GM19043 (cell line): ENCODE measurements at regions not wholly inside any gene's neighbourhood (a gene's known extent, or its start where the extent isn't known, plus 50 kb on each side); places are given as distances from the start of the nearest gene placed in this dataset.
"Not testable (repeated sequence)": the region's sequence is repeated elsewhere in the genome, so short reads cannot be mapped to it uniquely, and the experiment has no call there.

Experiments
- ATAC-seq: cut with Tn5 transposase; IDR thresholded peaks from one replicate; pipeline ENCODE4 v1.9.1; 2021; ENCODE audit warnings: low read depth; ENCODE audit not compliant: unreplicated experiment

DNA sequence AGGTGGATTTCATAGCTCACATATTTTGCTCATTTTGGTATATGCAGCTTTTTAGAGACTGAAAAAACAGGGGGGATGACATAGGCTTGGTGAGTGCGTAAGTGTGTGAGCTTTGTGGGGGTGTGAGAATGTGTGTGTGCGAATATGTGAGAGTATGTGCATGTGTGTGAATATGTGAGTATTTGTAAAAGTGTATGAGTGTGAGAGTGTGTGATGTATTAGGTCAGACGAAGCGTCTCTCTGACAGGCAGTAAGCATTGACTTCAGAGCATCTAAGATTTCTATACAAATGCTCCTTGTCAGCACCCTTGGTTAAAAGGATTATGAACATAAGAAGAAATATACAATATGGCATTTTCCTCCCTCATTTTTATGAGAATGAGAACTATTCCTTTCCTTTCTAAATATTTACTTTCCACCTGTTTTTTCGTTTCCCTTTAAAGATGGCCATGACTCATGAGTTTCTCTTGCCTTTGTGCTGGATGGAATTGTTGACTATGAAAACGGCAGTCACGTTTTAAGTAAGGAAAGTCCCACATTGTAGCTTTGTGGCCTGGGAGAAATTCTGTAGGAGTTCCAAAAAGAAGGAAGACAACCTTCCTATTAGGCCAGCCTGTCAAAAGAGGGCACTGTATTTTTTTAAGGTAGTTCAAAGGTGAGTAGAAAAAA, 276.4 kb downstream of the FOXL1 start:
- no peak for ATAC-seq

DNA sequence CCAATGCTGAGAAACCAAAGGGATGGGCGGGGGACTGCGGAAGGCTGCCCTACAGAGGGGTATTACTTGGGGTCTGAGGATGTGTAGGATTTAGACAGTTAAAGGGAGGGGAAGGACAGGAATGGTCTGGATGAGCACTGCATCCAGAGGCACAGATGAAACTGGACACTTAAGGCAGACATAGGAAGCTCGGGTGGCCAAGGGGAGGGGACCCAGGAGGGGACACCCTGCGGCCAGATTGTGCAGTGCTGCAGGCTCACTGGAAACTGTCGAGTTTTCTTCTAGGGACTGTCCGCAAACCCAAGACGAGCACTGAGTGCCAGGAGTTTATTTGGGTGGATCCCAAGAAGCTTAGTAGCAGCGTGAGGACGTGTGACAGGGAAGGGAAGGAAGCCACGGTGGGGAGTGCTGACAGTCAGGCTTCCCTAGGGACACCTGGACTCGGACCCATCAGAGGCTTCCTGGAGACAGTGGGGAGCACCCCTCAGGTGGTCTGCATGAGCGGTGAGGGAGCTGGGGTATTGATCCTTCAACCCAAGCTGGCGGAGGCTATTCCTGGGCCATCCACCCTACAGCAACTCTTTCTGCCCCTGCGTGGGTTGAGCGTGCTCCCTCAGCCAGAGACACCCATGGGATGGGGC, 278.7 kb downstream of the FOXL1 start:
- no peak for ATAC-seq

DNA sequence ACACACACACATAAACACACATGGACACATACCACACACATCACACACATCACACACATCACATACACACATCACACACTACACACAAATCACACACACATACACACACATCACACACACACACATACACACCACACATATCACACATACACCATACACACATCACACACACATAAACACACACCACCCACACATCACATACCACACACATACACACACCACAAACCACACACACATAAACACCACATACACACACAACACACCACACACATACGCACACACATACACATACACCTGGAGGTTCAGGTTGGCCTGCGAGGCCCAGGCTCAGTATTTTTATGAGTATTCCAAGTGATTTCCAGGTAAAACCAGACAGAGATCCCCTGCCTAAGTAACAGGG, 279.5 kb downstream of the FOXL1 start:
- no peak for ATAC-seq

DNA sequence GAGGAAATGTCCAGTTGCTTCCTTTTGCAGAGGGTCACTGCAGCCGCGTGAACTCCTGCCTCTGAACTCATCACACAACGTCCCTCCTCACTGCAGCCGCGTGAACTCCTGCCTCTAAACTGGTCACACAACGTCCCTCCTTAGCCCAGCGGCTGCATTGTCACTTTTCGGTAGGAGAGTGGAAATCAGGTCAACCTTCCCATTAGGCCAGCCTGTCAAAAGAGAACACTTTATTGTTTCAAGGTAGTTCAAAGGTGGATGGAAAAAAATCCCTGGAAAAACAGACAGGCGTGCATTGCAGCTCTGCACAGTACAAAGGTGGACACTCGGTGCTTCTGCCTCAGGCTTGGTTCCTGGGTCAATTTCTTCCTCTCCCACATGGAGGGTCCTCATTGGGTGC, 280.2 kb downstream of the FOXL1 start:
- no peak for ATAC-seq

DNA sequence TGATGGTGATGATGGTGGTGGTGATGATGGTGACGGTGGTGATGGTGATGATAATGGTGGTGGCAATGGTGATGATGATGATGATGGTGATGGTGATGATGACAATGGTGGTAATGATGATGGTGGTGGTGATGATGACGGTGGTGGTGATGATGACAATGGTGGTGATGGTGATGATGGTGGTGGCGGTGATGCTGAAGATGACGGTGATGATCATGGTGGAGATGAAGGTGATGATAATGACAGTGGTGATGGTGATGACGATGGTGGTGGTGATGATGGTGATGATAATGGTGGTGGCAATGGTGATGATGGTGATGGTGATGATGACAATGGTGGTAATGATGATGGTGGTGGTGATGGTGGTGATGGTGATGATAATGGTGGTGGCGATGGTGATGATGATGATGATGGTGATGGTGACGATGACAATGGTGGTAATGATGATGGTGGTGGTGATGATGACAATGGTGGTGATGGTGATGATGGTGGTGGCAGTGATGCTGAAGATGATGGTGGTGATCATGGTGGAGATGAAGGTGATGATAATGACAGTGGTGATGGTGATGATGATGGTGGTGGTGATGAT, 283.0 kb downstream of the FOXL1 start:
- not testable (repeated sequence) for ATAC-seq

DNA sequence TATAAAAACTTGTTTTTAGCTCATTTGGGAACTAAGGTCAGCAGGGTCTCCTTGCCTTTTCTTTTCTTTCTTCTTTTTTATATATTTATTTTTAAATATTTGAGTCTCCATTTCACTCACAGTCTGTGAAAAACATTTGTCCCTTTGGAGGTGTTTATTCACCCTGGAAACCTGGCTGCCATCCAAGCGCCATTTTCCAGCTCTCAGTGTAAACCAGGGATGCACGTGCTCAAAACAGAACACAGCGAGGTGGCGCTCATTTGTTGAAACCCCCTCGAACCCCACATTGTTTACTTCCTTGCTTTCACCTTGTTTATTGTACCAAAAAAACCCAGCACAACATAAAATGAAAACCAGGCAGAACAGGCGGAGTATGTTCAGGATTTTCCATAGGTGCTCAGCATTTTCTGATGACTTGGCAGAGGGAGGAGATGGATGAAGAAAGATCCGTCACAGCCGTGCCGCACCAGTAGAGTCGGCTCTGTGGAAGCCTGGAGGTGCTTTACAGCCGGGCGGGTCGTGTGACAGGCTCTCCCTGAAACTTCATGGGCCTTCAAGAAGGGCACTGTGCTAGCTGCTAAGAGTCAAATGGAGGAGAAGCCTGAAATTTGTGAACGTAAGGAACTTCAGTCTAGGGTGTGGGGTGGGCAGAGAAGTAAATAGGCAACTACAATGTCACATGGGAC, 284.4 kb downstream of the FOXL1 start:
- no peak for ATAC-seq

DNA sequence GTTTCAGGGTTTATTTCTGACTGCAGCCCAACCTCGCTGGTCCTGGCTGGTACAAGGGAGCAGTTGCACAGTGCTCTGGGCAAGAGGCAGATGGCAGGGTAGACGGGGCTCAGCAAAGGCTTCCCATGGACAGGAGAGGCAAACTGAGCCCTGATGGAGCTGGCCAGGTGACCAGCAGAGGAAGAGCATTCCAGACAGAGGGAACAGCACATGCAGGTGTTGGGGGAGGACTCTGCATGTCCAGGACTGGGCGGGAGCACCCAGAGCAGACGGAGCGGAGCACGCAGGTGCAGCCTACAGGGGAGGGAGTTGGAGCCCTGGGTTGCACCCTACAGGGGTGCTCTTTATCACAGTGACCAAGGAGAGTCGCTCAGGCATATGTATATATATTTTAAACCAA, 285.3 kb downstream of the FOXL1 start:
- no peak for ATAC-seq

DNA sequence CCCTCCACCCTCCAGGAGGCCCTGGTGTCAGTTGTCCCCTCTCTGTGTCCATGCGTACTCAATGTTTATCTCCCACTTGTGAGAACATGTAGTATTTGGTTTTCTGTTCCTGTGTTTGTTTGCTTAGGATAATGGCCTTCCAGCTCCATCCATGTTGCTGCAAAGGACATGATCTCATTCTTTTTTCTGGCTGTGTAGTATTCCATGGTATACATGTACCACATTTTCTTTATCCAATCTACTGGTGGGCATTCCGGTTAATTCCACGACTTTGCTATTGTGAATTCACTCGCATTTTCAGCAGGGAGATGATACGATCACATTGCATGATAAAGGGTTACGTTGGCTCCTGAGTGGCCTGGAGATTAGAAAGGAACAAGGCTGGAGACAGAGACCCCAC, 286.2 kb downstream of the FOXL1 start:
- no peak for ATAC-seq

DNA sequence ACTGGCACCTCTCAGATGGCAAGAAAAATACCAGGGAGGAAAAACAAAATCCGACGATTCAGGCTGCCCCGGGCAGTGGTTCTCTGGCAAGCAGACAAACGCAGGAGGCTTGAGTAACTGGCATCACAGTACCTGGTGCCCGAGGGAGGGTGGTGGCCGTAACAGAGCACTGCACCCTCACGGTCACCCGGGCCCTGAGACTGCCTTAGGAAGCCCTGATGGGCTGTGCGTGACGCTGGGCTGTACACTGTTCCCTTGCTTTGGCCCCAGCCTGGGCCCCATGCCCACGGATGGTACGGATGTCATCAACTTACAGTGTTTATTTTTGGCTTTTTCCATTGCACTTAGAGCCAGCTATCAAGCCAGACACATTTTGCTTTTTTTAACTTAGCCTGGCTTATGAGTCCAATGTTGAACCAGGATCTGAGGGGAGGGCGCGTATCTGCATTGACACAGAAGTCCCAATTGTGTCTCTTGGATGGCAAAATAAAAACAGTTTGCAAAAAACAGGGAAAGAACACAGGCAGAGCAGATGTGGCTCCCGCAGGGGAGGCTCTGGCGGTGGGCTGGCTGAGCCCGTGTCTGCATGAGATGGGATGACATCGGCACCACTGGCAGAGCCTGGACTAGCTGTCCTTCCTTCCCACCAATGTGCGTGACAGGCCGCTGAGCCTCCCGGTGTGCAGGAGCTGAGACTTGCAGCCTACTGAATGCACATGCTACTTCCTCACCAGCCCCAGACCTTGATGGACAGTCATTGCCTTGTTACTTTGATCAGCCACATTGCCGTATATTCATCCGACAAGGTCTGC, 287.7 kb downstream of the FOXL1 start:
- no peak for ATAC-seq

DNA sequence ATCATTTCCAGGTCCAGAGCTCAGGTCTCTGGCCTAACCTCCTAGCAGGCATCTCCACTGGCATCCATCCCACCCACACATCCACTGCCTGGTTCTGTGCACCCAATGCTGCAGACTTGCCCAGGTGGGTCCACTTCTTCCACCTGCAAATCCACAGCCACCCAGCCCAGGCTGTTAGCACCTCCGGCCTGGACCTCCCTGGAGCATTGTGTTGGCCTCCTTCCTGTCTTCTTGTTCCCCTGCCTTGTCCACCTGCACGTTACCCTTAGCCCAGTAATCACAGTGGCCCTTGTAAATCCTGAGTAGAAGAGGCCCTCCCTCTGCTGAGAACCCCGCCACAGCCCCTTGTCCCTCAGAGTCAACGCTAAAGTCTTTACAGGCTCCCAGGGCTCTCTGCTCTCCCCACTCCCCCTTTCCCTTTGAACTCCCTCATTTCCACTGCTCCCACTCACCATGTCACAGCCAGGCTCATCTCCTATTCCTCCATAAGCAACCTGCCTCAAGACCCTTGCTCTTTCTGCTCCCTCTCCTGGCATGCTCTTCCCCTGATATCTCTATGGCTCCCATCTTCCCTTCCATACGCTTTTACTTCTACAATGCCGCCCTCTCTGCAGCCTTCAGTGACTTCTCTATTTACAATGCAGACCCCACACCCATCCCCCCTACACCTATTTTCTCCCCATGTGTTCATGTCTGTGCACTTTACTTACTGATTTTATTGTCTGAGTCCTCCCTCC, 288.8 kb downstream of the FOXL1 start:
- ATAC-seq, result no peak

DNA sequence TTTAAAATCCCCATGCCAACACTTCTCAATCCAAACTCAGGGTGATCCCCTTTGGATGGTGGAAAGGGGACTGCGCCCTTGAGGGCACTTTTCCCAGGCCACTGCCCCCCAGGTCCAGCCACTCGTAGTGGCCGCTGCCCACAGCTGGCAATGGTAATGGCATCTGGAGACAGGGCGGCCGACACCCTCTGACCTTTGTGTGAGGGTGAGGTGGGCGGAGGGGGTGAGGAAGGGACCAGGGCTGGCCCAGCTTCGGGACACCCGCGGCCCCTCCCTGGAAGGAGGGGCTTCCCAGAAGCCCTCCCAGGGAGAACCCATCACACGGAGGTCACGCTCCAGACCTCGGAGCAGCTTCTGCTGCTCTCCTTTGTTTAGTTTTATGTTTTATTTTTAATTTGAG, 289.7 kb downstream of the FOXL1 start:
- ATAC-seq, result no peak

DNA sequence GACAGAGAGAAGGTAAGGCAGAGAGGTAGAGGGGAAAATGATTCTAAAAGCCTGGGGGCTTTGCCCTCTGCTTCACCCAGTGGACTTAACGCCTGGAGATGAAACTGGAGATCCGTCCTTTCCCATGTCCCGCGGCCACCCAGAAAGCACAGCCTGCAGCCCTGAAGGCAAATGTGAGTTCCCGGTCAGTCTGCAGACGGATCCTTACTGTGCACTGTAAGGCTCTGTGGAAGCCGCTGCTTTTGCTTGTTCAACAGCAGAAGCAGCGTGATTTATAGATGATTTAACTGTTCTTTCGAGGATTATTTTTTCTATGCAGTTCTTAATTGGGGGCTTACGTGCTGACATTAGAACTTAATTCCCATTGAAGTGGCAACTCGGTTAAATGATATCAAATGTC, 290.4 kb downstream of the FOXL1 start:
- ATAC-seq, result no peak

DNA sequence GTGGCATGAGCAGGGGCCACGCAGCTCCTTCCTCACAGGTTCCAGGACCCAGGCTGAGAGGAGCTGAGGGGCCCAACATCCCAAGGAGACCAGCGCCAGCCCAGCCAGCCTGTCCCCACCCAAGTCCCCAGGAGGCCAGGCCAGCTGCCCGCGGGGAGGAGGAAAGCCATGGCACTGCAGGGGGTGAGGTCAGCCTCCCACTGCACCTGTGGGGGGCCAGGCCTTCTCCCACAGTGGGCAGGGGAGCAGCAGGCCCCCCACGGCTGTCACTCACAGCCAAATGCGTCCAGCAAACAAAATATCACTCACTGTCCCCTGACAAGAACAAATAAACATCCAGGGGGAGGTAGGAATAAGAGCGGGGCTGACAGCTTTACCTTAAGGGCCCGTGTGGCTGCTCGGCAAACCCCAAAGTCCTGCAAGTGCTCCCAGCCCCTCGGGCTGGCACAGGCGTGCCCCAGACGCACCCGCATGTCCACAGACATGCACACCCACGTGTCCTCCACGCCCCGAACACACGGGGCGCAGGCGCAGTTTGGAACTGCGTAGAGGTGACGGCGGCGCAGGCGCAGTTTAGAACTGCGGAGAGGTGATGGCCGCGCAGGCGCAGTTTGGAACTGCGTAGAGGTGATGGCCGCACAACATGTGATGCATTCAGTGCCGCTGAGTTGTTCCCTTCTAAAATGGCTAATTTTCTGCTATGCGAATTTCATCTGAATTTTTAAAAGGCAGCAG, 291.1 kb downstream of the FOXL1 start:
- no peak for ATAC-seq

DNA sequence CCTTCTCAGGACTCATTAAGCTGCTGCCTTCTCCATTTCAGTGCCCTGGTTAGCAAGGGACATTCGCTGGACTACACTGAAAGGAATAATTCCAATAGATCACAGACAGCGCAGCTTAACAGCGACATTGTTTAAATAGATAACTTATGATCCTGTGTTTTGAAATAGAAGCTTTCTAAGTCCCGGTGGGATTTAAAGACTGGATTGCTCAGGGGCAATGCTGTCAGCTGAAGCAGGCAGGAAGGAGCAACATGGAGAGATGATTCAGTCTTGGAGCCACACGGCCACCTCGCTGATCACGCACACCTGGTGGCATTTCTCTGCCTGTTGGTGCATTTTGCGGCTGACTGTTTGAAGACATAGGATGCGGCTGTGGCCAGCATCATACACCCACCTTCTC, 292.0 kb downstream of the FOXL1 start:
- ATAC-seq, result no peak

DNA sequence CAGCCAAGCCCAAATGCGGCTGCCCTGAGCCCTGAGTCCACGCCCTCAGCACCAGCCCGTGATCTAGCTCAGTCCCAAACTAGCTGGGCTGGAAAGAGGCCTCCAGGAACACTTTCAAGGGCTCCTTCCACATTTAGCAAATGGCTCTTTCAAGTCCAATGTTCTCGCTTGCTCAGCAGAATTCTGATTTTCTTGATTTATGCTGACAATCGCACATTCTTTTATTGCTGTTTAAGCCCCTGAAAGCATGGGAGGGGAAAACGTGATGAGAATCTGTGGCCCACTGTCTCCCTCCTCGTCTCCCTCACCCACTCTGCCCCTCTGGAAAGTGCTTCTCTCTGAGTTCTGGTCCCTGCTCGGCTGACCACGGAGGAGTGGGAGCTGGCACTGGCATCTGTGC, 293.8 kb downstream of the FOXL1 start:
- ATAC-seq, result no peak

DNA sequence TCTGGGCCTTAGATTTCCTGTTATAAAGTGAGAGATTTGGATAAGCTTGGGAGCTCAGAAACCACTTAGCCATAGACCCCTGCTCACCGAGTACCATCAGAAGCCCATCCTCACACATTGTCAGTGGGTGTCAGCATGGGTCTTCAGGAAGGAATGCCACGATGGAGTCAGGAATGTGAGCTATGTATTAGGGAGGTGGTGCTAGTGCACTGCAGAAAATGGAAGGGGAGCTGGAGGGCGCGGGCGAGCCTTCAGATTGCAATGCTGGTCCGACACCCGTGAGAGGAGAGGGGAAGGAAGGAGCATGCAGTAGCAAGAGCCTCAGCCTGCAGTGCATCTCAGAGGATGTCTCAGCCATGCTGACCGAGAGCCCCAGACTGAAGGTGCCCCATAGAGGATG, 294.5 kb downstream of the FOXL1 start:
- no peak for ATAC-seq

DNA sequence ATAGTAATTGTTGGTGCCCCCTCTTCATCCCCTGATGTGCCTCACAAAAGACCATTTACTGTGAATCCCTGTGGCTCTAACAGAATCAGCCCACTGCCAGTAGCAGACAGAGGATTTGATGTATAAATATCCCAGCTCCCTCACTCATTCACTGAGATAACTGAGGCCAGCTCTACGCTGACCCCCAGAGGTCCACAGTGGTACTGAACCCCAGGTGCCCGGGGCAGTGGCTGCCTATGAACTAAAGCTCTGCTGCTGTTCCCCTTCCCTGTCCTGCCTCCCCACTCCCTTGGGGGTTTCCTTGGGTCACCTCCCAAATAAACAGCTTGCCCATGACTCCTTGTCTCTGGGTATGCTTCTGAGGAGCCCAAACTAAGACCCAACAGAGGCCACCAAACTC, 295.8 kb downstream of the FOXL1 start:
- no peak for ATAC-seq

DNA sequence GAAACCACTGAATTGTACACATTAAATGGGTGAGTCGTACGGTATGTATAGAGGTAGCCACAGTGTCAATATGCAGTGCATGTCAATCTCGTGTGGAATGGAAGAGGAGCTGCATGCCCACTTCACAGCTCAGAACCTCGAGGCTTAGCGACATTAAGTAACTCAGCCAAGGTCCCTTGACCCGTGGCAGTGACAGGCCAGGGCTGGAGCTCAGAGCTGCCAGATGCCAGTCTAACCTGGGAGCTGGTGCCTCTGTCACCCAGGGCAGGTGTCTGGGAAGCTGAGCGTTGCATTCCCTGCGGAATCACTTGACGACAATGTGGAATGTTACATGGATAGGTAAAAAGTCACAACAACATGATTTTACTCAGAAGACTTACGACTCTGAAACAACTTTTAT, 298.1 kb downstream of the FOXL1 start:
- ATAC-seq, result no peak

DNA sequence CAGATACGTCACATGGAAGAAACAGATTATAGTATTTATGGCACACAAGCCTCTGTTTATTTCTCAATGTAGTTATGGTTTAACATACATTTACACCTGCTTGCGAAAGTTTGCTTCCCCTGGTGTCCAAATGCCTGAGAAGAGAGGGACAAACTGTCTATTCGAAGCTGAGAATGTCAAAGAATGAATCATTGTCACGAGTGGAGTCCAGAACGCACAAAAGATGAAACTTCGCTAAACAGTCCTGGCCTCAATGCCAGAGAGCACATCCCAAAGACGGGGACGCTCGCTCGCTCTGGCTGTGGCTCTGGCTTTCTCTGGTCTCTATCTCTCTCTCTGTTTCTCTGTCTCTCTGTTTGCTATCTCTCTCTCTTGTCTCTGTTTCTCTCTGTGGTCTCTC, 298.8 kb downstream of the FOXL1 start:
- no peak for ATAC-seq

DNA sequence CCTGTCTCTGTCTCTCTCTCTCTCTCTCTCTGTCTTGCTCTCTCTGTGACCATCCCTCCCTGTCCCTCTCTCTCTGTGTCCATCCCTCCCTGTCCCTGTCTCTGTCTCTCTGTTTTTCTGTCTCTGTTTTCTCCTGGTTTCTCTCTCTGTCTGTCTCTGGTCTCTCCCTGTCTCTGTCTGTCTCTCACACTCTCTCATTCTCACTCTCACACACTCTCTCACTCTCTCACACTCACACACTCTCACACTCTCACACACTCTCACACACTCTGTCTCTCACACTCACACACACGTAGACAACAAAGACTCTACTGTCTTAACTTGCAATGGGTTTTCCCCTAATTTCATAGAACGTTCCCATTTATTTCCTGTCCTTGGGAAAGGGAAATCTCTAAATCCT, 299.5 kb downstream of the FOXL1 start:
- no peak for ATAC-seq
